Nephron (organoid): ENCODE measurements at regions not wholly inside any gene's neighbourhood (a gene's known extent, or its start where the extent isn't known, plus 50 kb on each side); places are given as distances from the start of the nearest gene placed in this dataset.
A peak's percentile ranks its signal among the peaks of the same experiment; 100 is the strongest.

Source experiments
- H3K27ac Mint-ChIP-seq, 3 experiments: 2 replicates each; pipeline ENCODE4 v1.8.0; 2020; ENCODE audit warnings: mixed read lengths in 3 of 3, mild to moderate bottlenecking in 2 of 3, moderate library complexity in 1 of 3
- H3K27me3 Mint-ChIP-seq: 2 replicates; pipeline ENCODE4 v1.8.0; 2021; ENCODE audit warnings: low read depth, mild to moderate bottlenecking, moderate library complexity, mixed read lengths
- H3K36me3 Mint-ChIP-seq: 2 replicates; pipeline ENCODE4 v1.8.0; 2020; ENCODE audit warnings: low read depth, mixed read lengths
- H3K4me1 Mint-ChIP-seq: 2 replicates; pipeline ENCODE4 v1.8.0; 2020; ENCODE audit warnings: mixed read lengths
- H3K4me3 Mint-ChIP-seq, 3 experiments: 2 replicates each; pipeline ENCODE4 v1.8.0; 2020; ENCODE audit warnings: mild to moderate bottlenecking in 3 of 3, mixed read lengths in 3 of 3, moderate library complexity in 2 of 3
- H3K9me3 Mint-ChIP-seq: 2 replicates; pipeline ENCODE4 v1.8.0; 2020; ENCODE audit warnings: mixed read lengths
- CTCF ChIP-seq, 3 experiments: fragments of 200-600 bp; sonication (generic); IDR thresholded peaks; one replicate each; pipeline ENCODE4 v1.5.0; 2021; ENCODE audit warnings: antibody characterized with exemption in 3 of 3; ENCODE audit not compliant: unreplicated experiment in 3 of 3

- peaks cover 16% of the 10 kb centered on the region for H3K9me3 Mint-ChIP-seq
- TF ChIP-seq CTCF (IDR thresholded peaks at IDR 0.05; ENCODE audit: unreplicated experiment in 3 of 3): no peak
- no peak overlapping the region for H3K27ac Mint-ChIP-seq
- no peak overlapping the region for H3K4me3 Mint-ChIP-seq
- H3K27me3 Mint-ChIP-seq: peaks cover 4% of the 10 kb centered on the region
- no peaks in the 10 kb centered on the region for H3K4me1 Mint-ChIP-seq
- no peaks in the 10 kb centered on the region for H3K36me3 Mint-ChIP-seq
These were observed 163.0 kb downstream of the ADSS2 start for GRCh38 chr1:244288663-244289062.

- Mint-ChIP-seq H3K4me1 (no peaks in the 10 kb centered on the region), H3K9me3 (peaks cover 16% of the 10 kb centered on the region), H3K4me3 (no peak overlapping the region), H3K27ac (no peak overlapping the region), H3K27me3 (peaks cover 4% of the 10 kb centered on the region), H3K36me3 (no peaks in the 10 kb centered on the region)
- TF ChIP-seq CTCF (IDR thresholded peaks at IDR 0.05; ENCODE audit: unreplicated experiment in 3 of 3): no peak
These were observed 161.5 kb downstream of the ADSS2 start for GRCh38 chr1:244289991-244290785.

- Mint-ChIP-seq H3K9me3 (peaks cover 15% of the 10 kb centered on the region), H3K27ac (no peak overlapping the region), H3K36me3 (no peaks in the 10 kb centered on the region), H3K4me3 (no peak overlapping the region), H3K27me3 (peaks cover 4% of the 10 kb centered on the region), H3K4me1 (peaks cover 3% of the 10 kb centered on the region)
- no peak for TF ChIP-seq CTCF (IDR thresholded peaks at IDR 0.05; ENCODE audit: unreplicated experiment in 3 of 3)
These were observed 160.2 kb downstream of the ADSS2 start for GRCh38 chr1:244291236-244292201.

GRCh38 chr1:244294599-244295224, 157.0 kb downstream of the ADSS2 start:
- peaks cover 11% of the 10 kb centered on the region for H3K4me1 Mint-ChIP-seq
- H3K27me3 Mint-ChIP-seq: peaks cover 12% of the 10 kb centered on the region
- no peak for TF ChIP-seq CTCF (IDR thresholded peaks at IDR 0.05; ENCODE audit: unreplicated experiment in 3 of 3)
- no peak overlapping the region for H3K27ac Mint-ChIP-seq
- no peak overlapping the region for H3K4me3 Mint-ChIP-seq
- no peaks in the 10 kb centered on the region for H3K36me3 Mint-ChIP-seq
- peaks cover under 1% of the 10 kb centered on the region for H3K9me3 Mint-ChIP-seq

- TF ChIP-seq CTCF (IDR thresholded peaks at IDR 0.05; ENCODE audit: unreplicated experiment in 3 of 3): no peak
- no peak overlapping the region for H3K4me3 Mint-ChIP-seq
- peaks cover 8% of the 10 kb centered on the region for H3K27me3 Mint-ChIP-seq
- no peaks in the 10 kb centered on the region for H3K36me3 Mint-ChIP-seq
- peaks cover 14% of the 10 kb centered on the region for H3K4me1 Mint-ChIP-seq
- no peaks in the 10 kb centered on the region for H3K9me3 Mint-ChIP-seq
- H3K27ac Mint-ChIP-seq: peak overlapping the region in 1 of 3 experiments; percentile 13
These were observed 155.7 kb downstream of the ADSS2 start for GRCh38 chr1:244296003-244296402.
